CD14-positive monocyte (primary cell): ENCODE measurements at regions not wholly inside any gene's neighbourhood (a gene's known extent, or its start where the extent isn't known, plus 50 kb on each side); places are given as distances from the start of the nearest gene placed in this dataset.

Source experiments
- DNase-seq, 3 donors: peaks; one replicate each; pipeline ENCODE4 v3.0.0-alpha.2; 2011 to 2022
- H2AFZ ChIP-seq: 2 replicates; pipeline ENCODE4 v1.6.0; 2012; ENCODE audit warnings: mild to moderate bottlenecking, low read depth, low read length, inconsistent platforms; ENCODE audit not compliant: insufficient read depth, poor library complexity, severe bottlenecking
- H3K27ac ChIP-seq, 2 donors: 1 replicate in 1 of 2; 2 replicates in 1 of 2; pipeline ENCODE4 v1.5.1; 2012 to 2013; ENCODE audit warnings: low read length in 2 of 2, control low read depth in 1 of 2, inconsistent platforms in 1 of 2, low read depth in 1 of 2, mild to moderate bottlenecking in 1 of 2
- H3K27me3 ChIP-seq, 2 donors: one replicate each; pipeline versions ENCODE4 v1.6.0 to v1.6.1; 2011 to 2013; ENCODE audit warnings: low read length in 2 of 2; ENCODE audit not compliant: control insufficient read depth in 2 of 2, insufficient read depth in 2 of 2
- H3K36me3 ChIP-seq, 2 donors: replicated peaks in 1 of 2; 1 replicate in 1 of 2; 2 replicates in 1 of 2; pipeline versions ENCODE4 v1.5.1 to v1.6.1; 2012 to 2013; ENCODE audit warnings: low read length in 2 of 2, control low read depth in 1 of 2, inconsistent platforms in 1 of 2, mild to moderate bottlenecking in 1 of 2; ENCODE audit not compliant: insufficient read depth in 2 of 2, control insufficient read depth in 1 of 2
- H3K4me1 ChIP-seq, 2 donors: 1 replicate in 1 of 2; 2 replicates in 1 of 2; pipeline versions ENCODE4 v1.5.1 to v1.6.1; 2012 to 2013; ENCODE audit warnings: low read length in 2 of 2, control low read depth in 1 of 2, inconsistent platforms in 1 of 2, mild to moderate bottlenecking in 1 of 2, moderate library complexity in 1 of 2; ENCODE audit not compliant: insufficient read depth in 2 of 2, control insufficient read depth in 1 of 2
- H3K4me2 ChIP-seq: replicated peaks from 2 replicates; pipeline ENCODE3; 2012; ENCODE audit warnings: low read length, moderate library complexity, mild to moderate bottlenecking; ENCODE audit not compliant: poor library complexity, severe bottlenecking; ENCODE audit errors: extremely low read depth
- H3K4me3 ChIP-seq, 3 experiments: fragments of 200-600 bp in 1 of 3; sonication (generic) in 1 of 3; replicated peaks in 1 of 3; 1 replicate in 2 of 3; 2 replicates in 1 of 3; pipeline ENCODE4 v1.5.1; 2011 to 2013; ENCODE audit warnings: low read length in 3 of 3, mild to moderate bottlenecking in 3 of 3, control low read depth in 2 of 3, low read depth in 2 of 3, inconsistent platforms in 1 of 3, moderate library complexity in 1 of 3
- H3K79me2 ChIP-seq: 2 replicates; pipeline ENCODE4 v1.6.0; 2012; ENCODE audit warnings: mild to moderate bottlenecking, control low read depth, inconsistent platforms, low read length, moderate library complexity; ENCODE audit not compliant: insufficient read depth
- H3K9ac ChIP-seq: 2 replicates; pipeline ENCODE4 v1.6.0; 2017; ENCODE audit warnings: low read length, mild to moderate bottlenecking; ENCODE audit not compliant: insufficient read depth, poor library complexity, severe bottlenecking
- H3K9me3 ChIP-seq, 2 donors: replicated peaks in 1 of 2; 1 replicate in 1 of 2; 2 replicates in 1 of 2; pipeline versions ENCODE4 v1.5.1 to v1.6.1; 2012 to 2013; ENCODE audit warnings: low read length in 2 of 2, control low read depth in 1 of 2; ENCODE audit not compliant: control insufficient read depth in 1 of 2, insufficient read depth in 1 of 2
- H4K20me1 ChIP-seq: 2 replicates; pipeline ENCODE4 v1.6.0; 2012; ENCODE audit warnings: mild to moderate bottlenecking, low read length, control low read depth, moderate library complexity; ENCODE audit not compliant: insufficient read depth
- H3K27ac Mint-ChIP-seq, 7 donors: one replicate each; pipeline ENCODE4 v1.8.0; 2020; ENCODE audit warnings: mild to moderate bottlenecking in 7 of 7, mixed read lengths in 7 of 7, moderate library complexity in 6 of 7, inconsistent platforms in 2 of 7
- H3K27me3 Mint-ChIP-seq, 3 donors: one replicate each; pipeline ENCODE4 v1.8.0; 2021 to 2022; ENCODE audit warnings: low read depth in 3 of 3, mild to moderate bottlenecking in 3 of 3, mixed read lengths in 3 of 3, moderate library complexity in 3 of 3, inconsistent platforms in 1 of 3
- H3K36me3 Mint-ChIP-seq, 2 donors: one replicate each; pipeline ENCODE4 v1.8.0; 2020; ENCODE audit warnings: mixed read lengths in 2 of 2, inconsistent platforms in 1 of 2, mild to moderate bottlenecking in 1 of 2
- H3K4me1 Mint-ChIP-seq: one replicate; pipeline ENCODE4 v1.8.0; 2020; ENCODE audit warnings: mild to moderate bottlenecking, mixed read lengths
- H3K4me3 Mint-ChIP-seq, 2 donors: one replicate each; pipeline ENCODE4 v1.8.0; 2020; ENCODE audit warnings: mild to moderate bottlenecking in 2 of 2, mixed read lengths in 2 of 2, moderate library complexity in 1 of 2
- H3K9me3 Mint-ChIP-seq, 7 donors: one replicate each; pipeline ENCODE4 v1.8.0; 2020 to 2022; ENCODE audit warnings: mixed read lengths in 7 of 7, mild to moderate bottlenecking in 6 of 7, moderate library complexity in 6 of 7, inconsistent platforms in 2 of 7
- WGBS: methylation state at CpG from one replicate; pipeline ENCODE4 v1.1.5; 2013; ENCODE audit warnings: missing lambda C conversion rate; ENCODE audit not compliant: insufficient coverage; 5-methylcytosine and 5-hydroxymethylcytosine counted together
- intact Hi-C, 2 donors: fragments of 100-400 bp; cut with micrococcal nuclease; formaldehyde crosslinking; loops; one replicate each; pipeline versions ENCODE4 v1.15.0 to v1.15.1; 2023
- TF ChIP-seq, protein P1 (sequence below): fragments of 200-600 bp; IDR thresholded peaks from one replicate; pipeline ENCODE4 v1.8.0; 2022; ENCODE audit warnings: antibody characterized with exemption, mild to moderate bottlenecking

DNA sequence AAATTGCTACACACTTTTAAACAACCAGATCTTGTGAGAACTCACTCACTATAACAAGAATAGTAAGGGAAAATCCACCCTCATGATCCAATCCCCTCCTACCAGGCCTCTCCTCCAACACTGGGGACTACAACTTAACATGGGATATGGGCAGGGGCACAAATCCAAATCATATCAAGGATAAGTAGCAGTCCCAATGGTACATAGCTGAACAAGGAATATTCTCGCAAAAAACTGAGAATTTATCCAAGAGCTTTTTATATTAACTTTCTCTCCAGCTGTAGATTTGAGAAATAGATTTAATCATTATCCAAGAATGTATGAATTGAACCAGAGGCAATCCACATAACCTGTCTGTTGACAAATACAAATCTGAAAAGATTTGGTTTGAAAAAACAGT is 185.2 kb downstream of the TMTC3 start:
- peaks cover 3% of the 10 kb centered on the region for H3K4me1 Mint-ChIP-seq
- WGBS = no CpG with 5 or more reads among the region's 1 CpG
- peak in 1 of 3 donors; percentile 5 for DNase-seq
- no peak overlapping the region for H3K27ac ChIP-seq
- H3K4me3 ChIP-seq = no peak overlapping the region
- no peak overlapping the region for H3K4me2 ChIP-seq
- H3K27me3 Mint-ChIP-seq = peaks cover 0 to 2% (median 1%) of the 10 kb centered on the region in 3 donors
- no peaks in the 10 kb centered on the region for H3K36me3 ChIP-seq
- H3K4me3 Mint-ChIP-seq = no peak overlapping the region
- intact Hi-C loops = no loop called here
- no peaks in the 10 kb centered on the region for H3K27me3 ChIP-seq
- no peak overlapping the region for H3K27ac Mint-ChIP-seq
- H3K9me3 Mint-ChIP-seq = peaks cover 0 to 8% (median 5%) of the 10 kb centered on the region in 7 donors
- no peaks in the 10 kb centered on the region for H3K4me1 ChIP-seq
- H2AFZ ChIP-seq = no peak overlapping the region
- no peak overlapping the region for H3K9ac ChIP-seq
- H3K36me3 Mint-ChIP-seq = no peaks in the 10 kb centered on the region
- H3K9me3 ChIP-seq = no peaks in the 10 kb centered on the region
- TF ChIP-seq, protein P1, sequence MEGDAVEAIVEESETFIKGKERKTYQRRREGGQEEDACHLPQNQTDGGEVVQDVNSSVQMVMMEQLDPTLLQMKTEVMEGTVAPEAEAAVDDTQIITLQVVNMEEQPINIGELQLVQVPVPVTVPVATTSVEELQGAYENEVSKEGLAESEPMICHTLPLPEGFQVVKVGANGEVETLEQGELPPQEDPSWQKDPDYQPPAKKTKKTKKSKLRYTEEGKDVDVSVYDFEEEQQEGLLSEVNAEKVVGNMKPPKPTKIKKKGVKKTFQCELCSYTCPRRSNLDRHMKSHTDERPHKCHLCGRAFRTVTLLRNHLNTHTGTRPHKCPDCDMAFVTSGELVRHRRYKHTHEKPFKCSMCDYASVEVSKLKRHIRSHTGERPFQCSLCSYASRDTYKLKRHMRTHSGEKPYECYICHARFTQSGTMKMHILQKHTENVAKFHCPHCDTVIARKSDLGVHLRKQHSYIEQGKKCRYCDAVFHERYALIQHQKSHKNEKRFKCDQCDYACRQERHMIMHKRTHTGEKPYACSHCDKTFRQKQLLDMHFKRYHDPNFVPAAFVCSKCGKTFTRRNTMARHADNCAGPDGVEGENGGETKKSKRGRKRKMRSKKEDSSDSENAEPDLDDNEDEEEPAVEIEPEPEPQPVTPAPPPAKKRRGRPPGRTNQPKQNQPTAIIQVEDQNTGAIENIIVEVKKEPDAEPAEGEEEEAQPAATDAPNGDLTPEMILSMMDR = no peak
- no peaks in the 10 kb centered on the region for H3K79me2 ChIP-seq
- no peaks in the 10 kb centered on the region for H4K20me1 ChIP-seq

DNA sequence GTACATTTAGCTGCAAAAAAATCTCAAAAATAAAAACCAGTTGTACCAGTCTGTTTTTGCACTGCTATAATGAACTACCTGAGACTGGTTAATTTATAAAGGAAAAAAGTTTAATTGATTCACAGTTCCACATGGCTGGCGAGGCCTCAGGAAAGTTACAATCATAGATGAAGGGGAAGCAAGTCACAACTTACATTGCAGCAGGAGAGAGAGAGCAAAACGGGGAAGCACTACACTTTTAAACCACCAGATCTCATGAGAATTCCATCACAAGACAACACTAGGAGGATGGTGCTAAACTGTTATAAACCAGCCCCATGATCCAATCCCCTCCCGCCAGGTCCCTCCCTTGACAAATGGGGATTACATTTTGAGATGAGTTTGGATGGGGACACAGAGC is 186.0 kb downstream of the TMTC3 start:
- TF ChIP-seq, protein P1 = no peak
- no peaks in the 10 kb centered on the region for H3K9me3 ChIP-seq
- H3K27ac Mint-ChIP-seq = peak overlapping the region in 1 of 7 donors; percentile 1
- H3K4me1 Mint-ChIP-seq = peaks cover 3% of the 10 kb centered on the region
- peaks cover 0 to 7% (median 3%) of the 10 kb centered on the region in 7 donors for H3K9me3 Mint-ChIP-seq
- DNase-seq = no peak
- H3K4me1 ChIP-seq = no peaks in the 10 kb centered on the region
- H3K4me3 Mint-ChIP-seq = no peak overlapping the region
- no peaks in the 10 kb centered on the region for H3K79me2 ChIP-seq
- no peaks in the 10 kb centered on the region for H3K36me3 Mint-ChIP-seq
- H3K4me3 ChIP-seq = no peak overlapping the region
- no peak overlapping the region for H2AFZ ChIP-seq
- H3K27me3 Mint-ChIP-seq = peaks cover 1 to 2% (median 2%) of the 10 kb centered on the region in 3 donors
- no peak overlapping the region for H3K27ac ChIP-seq
- H3K36me3 ChIP-seq = no peaks in the 10 kb centered on the region
- no peak overlapping the region for H3K4me2 ChIP-seq
- no peaks in the 10 kb centered on the region for H3K27me3 ChIP-seq
- intact Hi-C loops = no loop called here
- no CpG with 5 or more reads among the region's 3 CpGs for WGBS
- H3K9ac ChIP-seq = no peak overlapping the region
- no peaks in the 10 kb centered on the region for H4K20me1 ChIP-seq
